Coronary artery (tissue), 2 donors: ENCODE measurements at regions not wholly inside any gene's neighbourhood (a gene's known extent, or its start where the extent isn't known, plus 50 kb on each side); places are given as distances from the start of the nearest gene placed in this dataset.

Experiments
- DNase-seq: peaks from one replicate; pipeline ENCODE4 v3.0.0-alpha.2; 2017; ENCODE audit warnings: low spot score
- H3K27ac ChIP-seq, 2 donors: fragments of 200-600 bp; sonication (generic); one replicate each; pipeline ENCODE4 v1.5.1; 2016 to 2019
- H3K4me3 ChIP-seq: fragments of 200-600 bp; sonication (generic); 2 replicates; pipeline ENCODE4 v1.5.1; 2016; ENCODE audit warnings: mild to moderate bottlenecking, moderate library complexity
- TF ChIP-seq, protein P1 (sequence below): fragments of 200-600 bp; sonication (generic); IDR thresholded peaks from one replicate; pipeline ENCODE4 v1.5.1; 2019; ENCODE audit warnings: antibody characterized with exemption

DNA sequence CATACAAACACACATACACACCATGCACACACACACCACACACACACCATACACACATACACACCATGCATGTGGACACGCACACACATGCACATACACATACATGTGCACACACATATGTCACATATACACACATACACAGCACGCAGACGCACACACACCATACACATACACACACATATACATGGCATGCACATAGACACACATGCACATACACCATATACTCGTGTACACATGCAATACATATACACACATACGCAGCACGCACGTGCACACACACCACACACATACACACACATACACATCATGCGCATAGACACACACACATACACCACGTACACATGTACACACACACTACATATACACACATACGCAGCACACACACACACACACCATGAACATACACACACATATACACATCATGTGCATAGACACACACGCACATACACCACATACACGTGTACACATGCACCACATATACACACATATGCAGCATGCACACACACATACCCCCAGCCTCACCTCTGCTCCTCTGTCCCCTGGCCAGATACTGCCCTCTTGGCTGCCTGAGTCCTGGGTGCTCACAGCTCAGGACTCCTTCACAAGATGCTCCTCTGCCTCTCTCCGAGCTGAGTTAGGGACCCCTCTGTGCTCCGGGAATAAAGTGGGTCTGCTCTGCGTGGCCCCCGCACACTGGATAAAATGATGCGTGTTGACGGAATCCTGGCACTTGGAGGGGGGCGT is 70.9 kb upstream of the ARHGEF7 start:
- no peak overlapping the region for H3K27ac ChIP-seq
- peak; percentile 19 for DNase-seq
- TF ChIP-seq, protein P1, sequence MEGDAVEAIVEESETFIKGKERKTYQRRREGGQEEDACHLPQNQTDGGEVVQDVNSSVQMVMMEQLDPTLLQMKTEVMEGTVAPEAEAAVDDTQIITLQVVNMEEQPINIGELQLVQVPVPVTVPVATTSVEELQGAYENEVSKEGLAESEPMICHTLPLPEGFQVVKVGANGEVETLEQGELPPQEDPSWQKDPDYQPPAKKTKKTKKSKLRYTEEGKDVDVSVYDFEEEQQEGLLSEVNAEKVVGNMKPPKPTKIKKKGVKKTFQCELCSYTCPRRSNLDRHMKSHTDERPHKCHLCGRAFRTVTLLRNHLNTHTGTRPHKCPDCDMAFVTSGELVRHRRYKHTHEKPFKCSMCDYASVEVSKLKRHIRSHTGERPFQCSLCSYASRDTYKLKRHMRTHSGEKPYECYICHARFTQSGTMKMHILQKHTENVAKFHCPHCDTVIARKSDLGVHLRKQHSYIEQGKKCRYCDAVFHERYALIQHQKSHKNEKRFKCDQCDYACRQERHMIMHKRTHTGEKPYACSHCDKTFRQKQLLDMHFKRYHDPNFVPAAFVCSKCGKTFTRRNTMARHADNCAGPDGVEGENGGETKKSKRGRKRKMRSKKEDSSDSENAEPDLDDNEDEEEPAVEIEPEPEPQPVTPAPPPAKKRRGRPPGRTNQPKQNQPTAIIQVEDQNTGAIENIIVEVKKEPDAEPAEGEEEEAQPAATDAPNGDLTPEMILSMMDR: no peak
- H3K4me3 ChIP-seq: no peak overlapping the region

DNA sequence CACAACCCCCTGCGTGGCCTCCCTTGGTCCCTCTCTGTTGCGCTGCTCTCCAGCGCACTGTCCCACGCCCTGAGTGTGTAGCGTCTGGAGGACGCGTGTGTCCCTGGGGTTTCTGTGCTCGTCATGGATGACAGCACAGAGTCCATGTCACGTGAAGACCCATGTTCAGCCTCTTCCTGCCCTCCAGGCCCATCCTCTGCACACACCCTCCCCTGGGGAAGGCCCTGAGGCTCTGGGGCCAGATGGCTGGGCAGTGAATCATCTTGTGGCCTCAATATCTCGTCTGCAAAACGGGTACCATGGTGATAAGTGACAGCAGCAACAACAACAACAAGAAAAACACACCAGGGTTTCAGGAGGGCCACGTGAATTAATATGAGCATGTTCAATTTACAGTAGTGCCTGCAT is 71.5 kb upstream of the ARHGEF7 start:
- TF ChIP-seq, protein P1: no peak
- no peak overlapping the region for H3K4me3 ChIP-seq
- H3K27ac ChIP-seq: no peak overlapping the region
- DNase-seq: peak; percentile 47

DNA sequence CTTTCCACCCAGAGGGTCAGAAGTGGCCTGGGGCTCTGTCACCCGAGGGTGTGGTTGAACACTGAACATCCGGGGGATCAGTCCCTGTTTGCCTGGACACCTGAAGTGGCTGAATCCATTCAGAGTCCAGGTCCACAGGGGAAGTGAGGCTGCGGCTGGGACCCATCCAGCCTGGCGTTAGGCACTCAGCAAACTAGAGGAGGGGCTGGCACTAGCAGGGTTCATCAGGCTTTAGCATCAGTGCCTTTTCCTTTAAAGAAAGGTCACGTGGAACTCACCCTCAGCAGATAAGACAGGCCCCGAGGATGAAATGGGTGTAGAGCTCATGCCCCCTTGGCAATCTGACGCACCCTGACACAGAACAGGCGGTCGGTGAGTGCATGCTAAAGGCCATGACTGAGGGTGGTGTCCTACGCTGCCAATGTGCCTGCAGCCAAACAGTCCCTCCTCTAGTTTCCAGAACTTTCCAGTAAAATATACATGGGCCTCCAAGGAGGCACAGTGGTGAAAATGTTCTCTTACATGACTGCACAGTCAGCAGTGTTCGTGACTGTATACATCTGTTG is 72.4 kb upstream of the ARHGEF7 start:
- Histone ChIP-seq H3K27ac (no peak overlapping the region), H3K4me3 (no peak overlapping the region)
- peak; percentile 29 for DNase-seq
- TF ChIP-seq, protein P1: no peak

DNA sequence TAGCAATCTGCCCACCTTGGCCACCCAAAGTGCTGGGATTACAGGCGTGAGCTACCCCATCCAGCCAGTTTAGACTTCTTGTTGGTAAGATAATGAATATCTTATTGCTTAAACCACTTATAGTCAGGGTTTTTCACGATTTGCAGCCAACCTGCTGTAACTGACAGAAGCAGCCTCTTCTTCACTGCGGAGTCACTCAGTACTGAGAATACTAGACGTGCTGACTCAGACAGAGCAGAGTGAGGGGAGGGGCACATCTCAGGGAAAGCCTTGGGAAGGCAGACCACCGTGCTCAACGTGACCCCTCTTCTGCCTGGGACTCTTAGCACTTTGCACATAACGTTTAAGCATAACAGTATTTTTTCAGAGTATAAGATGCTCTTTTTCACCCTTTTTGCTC is 74.3 kb upstream of the ARHGEF7 start:
- H3K27ac ChIP-seq: no peak overlapping the region
- H3K4me3 ChIP-seq: no peak overlapping the region
- TF ChIP-seq, protein P1: no peak
- DNase-seq: no peak

DNA sequence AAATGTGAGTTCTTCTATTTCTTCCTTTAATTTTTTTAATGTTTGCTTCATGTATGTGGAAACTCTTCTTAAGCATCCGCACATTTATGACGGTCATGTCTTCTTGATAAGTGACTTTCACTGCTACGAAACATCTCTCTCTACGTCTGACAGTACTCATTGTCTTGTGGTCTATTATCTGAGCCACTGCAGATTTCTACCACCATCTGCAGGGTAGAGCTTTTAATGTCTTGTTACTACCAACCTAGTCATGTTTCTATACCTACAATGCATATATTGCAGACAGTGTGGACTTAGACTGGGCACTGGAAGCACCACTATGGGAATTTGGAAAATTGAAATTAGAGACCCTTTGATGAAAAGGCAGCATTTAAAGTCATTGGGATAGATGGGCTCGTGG is 75.4 kb upstream of the ARHGEF7 start:
- no peak overlapping the region for H3K4me3 ChIP-seq
- no peak for DNase-seq
- TF ChIP-seq, protein P1: no peak
- no peak overlapping the region for H3K27ac ChIP-seq

DNA sequence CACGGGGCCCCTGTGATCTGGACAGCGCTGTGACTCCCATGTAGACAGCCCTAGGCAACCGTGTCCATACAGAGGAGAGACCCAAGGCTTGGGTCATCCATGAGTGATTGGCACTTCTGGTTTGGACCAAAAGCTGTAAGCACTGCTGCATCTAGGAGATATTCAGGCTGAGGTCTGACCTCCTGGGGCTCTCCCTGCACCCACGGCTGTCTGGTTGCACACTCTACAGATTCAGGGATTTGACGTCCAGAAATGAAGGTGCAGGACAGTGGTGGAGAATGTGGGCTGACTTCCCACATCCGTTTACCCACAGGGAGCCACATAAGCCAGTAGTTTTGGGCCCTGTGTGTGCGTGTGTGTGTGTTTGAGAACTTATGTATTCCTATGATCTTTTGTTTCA is 76.2 kb upstream of the ARHGEF7 start:
- no peak for DNase-seq
- Histone ChIP-seq H3K4me3 (no peak overlapping the region), H3K27ac (no peak overlapping the region)
- TF ChIP-seq, protein P1: no peak

DNA sequence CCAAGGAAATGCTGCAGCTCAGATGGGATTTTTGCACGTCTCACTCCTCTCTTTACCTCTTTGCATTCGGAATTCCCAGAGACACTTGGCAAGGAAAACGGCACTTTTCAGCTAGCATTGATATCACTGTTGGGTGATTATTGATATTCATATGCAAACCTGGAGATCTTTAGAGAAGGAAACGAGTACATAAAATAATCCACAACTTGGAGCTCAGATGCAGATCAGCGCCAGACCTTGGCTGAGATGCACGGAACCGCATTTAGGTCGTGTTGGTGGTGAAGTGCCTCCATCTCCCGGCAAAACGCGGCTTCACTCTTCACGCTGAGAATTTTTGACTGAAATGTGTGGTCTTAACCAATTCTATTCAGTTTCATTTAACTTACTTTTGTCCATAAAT is 77.2 kb upstream of the ARHGEF7 start:
- Histone ChIP-seq H3K27ac (no peak overlapping the region), H3K4me3 (no peak overlapping the region)
- TF ChIP-seq, protein P1: no peak
- no peak for DNase-seq
